ENCODE measurements at regions not wholly inside any gene's neighbourhood (a gene's known extent, or its start where the extent isn't known, plus 50 kb on each side); places are given as distances from the start of the nearest gene placed in this dataset.

DNA sequence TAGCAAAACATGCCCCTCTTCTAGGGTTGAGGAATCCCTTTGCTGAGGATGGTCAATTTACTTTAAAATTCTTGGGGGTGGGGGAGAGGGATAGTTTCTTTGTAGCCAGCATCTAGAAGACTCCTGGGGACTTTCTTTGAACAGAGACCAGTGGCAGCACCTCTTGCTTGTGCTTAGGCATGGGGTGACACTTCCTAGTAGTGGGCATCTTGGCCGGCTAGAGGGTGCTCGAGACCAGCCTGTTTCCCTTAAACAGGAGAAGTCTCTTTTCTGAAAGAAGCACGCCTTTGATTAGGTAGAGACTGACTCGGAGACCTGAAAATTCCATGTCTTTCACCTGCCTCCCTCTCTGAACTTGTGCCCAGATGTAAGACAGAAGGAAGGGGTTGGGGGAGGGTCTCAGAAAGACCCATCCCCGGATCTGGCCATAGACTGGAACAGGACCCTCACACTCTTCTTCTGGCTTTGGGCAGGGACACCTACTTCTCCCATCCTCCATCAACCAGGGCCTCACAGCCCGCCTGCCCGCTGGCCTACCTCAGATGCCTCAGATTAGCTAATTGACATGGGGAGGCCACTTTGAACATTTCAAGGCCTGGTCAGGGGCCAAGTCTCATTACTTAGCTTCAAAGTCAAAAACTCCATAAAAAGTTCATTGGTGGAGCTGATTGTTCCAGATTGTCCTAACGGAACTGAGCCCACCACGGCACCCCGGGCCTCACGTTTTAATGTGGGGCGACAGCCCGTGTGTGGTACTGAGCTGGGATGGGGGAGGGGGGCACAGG lies 172.2 kb downstream of the CDC5L start:
- TF ChIP-seq, protein P1, sequence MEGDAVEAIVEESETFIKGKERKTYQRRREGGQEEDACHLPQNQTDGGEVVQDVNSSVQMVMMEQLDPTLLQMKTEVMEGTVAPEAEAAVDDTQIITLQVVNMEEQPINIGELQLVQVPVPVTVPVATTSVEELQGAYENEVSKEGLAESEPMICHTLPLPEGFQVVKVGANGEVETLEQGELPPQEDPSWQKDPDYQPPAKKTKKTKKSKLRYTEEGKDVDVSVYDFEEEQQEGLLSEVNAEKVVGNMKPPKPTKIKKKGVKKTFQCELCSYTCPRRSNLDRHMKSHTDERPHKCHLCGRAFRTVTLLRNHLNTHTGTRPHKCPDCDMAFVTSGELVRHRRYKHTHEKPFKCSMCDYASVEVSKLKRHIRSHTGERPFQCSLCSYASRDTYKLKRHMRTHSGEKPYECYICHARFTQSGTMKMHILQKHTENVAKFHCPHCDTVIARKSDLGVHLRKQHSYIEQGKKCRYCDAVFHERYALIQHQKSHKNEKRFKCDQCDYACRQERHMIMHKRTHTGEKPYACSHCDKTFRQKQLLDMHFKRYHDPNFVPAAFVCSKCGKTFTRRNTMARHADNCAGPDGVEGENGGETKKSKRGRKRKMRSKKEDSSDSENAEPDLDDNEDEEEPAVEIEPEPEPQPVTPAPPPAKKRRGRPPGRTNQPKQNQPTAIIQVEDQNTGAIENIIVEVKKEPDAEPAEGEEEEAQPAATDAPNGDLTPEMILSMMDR (IDR thresholded peaks at IDR 0.05; ENCODE audit: extremely low read depth, low read depth, low read length) = peak; percentile 8
- H3K27ac ChIP-seq (ENCODE audit: low read depth, low read length) = no peak overlapping the region
- no peaks in the 10 kb centered on the region for H3K79me2 ChIP-seq (ENCODE audit: insufficient read depth, low read length)
- no peak overlapping the region for H3K4me3 ChIP-seq (ENCODE audit: insufficient read depth, low read length)
- H3K4me1 ChIP-seq (ENCODE audit: insufficient read depth, low read length) = peaks cover 4% of the 10 kb centered on the region
- H4K20me1 ChIP-seq (ENCODE audit: insufficient read depth, low read length) = no peaks in the 10 kb centered on the region
- H3K4me2 ChIP-seq (ENCODE audit: insufficient read depth, low read length) = no peak overlapping the region
- no peak overlapping the region for H2AFZ ChIP-seq (ENCODE audit: low read length)
- peak; percentile 48 for DNase-seq (ENCODE audit: insufficient read length, low spot score, missing footprints)
- H3K27me3 ChIP-seq (ENCODE audit: insufficient read depth, low read length) = peaks cover 23% of the 10 kb centered on the region
- no peaks in the 10 kb centered on the region for H3K36me3 ChIP-seq (ENCODE audit: insufficient read depth, low read length)
- no peaks in the 10 kb centered on the region for H3K9me3 ChIP-seq (ENCODE audit: low read depth, low read length)

DNA sequence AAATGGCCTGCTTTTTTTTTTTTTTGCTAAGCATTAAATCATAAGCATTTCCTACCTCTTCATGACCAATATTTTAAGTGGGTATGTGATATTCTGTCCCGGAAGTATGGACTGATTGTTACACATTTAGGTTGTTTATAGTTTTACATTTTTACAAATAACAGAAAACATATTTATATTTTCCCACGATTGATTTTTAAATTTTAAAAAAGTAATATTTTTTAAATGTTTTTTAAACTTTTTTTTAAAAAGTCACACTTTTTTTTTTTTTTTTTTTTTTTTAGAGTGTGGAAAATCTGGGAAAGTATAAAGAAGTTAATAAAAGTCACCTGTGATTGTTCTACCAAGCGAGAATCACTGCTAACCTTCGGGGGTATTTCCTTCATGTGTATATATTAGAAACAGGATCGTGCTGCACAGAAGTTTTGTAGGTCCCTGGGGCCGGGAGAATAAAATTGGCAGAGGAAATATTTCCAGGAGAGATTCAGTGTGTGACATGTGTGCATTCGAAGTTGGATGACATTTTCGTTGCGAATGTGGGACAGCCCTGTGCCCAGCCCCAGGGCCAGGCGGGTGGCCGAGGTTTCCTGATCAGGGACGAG lies 173.1 kb downstream of the CDC5L start:
- TF ChIP-seq, protein P1 (IDR thresholded peaks at IDR 0.05; ENCODE audit: extremely low read depth, low read depth, low read length) = no peak
- Histone ChIP-seq H3K79me2 (ENCODE audit: insufficient read depth, low read length) (no peaks in the 10 kb centered on the region), H2AFZ (ENCODE audit: low read length) (peak overlapping the region; percentile 41), H3K27ac (ENCODE audit: low read depth, low read length) (no peak overlapping the region), H3K4me1 (ENCODE audit: insufficient read depth, low read length) (peaks cover 4% of the 10 kb centered on the region), H3K9me3 (ENCODE audit: low read depth, low read length) (no peaks in the 10 kb centered on the region), H3K4me2 (ENCODE audit: insufficient read depth, low read length) (peak overlapping the region; percentile 77), H3K27me3 (ENCODE audit: insufficient read depth, low read length) (peaks cover 23% of the 10 kb centered on the region), H4K20me1 (ENCODE audit: insufficient read depth, low read length) (no peaks in the 10 kb centered on the region), H3K36me3 (ENCODE audit: insufficient read depth, low read length) (no peaks in the 10 kb centered on the region), H3K4me3 (ENCODE audit: insufficient read depth, low read length) (peak overlapping the region; percentile 63)
- peak; percentile 31 for DNase-seq (ENCODE audit: insufficient read length, low spot score, missing footprints)

DNA sequence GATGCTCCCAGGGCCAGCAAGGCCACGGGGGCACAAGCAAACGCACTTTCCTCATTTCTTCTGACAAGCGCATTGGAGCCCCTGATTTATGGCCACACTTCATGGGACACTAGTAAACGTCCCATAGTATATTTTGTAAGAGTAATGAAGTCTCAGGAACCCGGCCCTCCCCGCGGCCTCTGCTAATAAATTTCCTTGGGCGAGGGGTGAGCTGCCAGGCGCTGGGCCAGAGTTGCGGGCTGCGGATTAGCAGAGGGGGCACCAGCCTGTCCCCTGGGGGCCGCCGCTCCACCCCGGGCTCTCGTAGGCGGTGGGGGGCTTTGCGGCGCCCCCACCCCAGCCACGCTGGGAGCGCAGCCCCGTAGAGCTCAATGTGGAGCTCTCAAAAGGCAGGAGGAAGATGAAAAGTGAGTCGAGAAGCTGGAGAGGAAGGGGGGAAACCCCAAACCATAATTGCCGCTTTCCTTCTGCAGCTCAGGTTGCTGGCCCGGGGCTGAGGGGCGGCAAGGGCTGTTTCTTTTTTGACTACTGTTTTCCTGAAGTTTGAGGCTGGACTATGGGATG lies 173.6 kb downstream of the CDC5L start:
- Histone ChIP-seq H3K4me2 (ENCODE audit: insufficient read depth, low read length) (peak overlapping the region; percentile 77), H3K4me1 (ENCODE audit: insufficient read depth, low read length) (peaks cover 4% of the 10 kb centered on the region), H3K4me3 (ENCODE audit: insufficient read depth, low read length) (peak overlapping the region; percentile 63), H3K36me3 (ENCODE audit: insufficient read depth, low read length) (no peaks in the 10 kb centered on the region), H3K27me3 (ENCODE audit: insufficient read depth, low read length) (peaks cover 23% of the 10 kb centered on the region), H3K79me2 (ENCODE audit: insufficient read depth, low read length) (no peaks in the 10 kb centered on the region), H4K20me1 (ENCODE audit: insufficient read depth, low read length) (no peaks in the 10 kb centered on the region), H3K27ac (ENCODE audit: low read depth, low read length) (no peak overlapping the region), H3K9me3 (ENCODE audit: low read depth, low read length) (no peaks in the 10 kb centered on the region), H2AFZ (ENCODE audit: low read length) (peak overlapping the region; percentile 51)
- TF ChIP-seq, protein P1 (IDR thresholded peaks at IDR 0.05; ENCODE audit: extremely low read depth, low read depth, low read length) = no peak
- peak; percentile 81 for DNase-seq (ENCODE audit: insufficient read length, low spot score, missing footprints)

All from osteoblast (primary cell).